Heart left ventricle (tissue), 16 donors: ENCODE measurements at regions not wholly inside any gene's neighbourhood (a gene's known extent, or its start where the extent isn't known, plus 50 kb on each side); places are given as distances from the start of the nearest gene placed in this dataset.
"Not testable (repeated sequence)": the region's sequence is repeated elsewhere in the genome, so short reads cannot be mapped to it uniquely, and the experiment has no call there.

Source experiments
- ATAC-seq, 4 donors: fragments of 200-7000 bp; cut with Tn5 transposase; one replicate each; pipeline ENCODE4 v1.9.1; 2020 to 2022; ENCODE audit warnings: moderate library complexity in 4 of 4, mild to moderate bottlenecking in 3 of 4, moderate number of reproducible peaks in 1 of 4
- DNase-seq, 5 donors: peaks; one replicate each; pipeline ENCODE4 v3.0.0-alpha.2; 2020
- H3K27ac ChIP-seq, 12 donors: fragments of 200-600 bp; sonication (generic) in 4 of 12; one replicate each; pipeline versions ENCODE4 v1.5.0 to v1.8.0; 2016 to 2022; ENCODE audit warnings: mild to moderate bottlenecking in 2 of 12
- H3K27me3 ChIP-seq, 9 donors: fragments of 200-600 bp; sonication (generic) in 2 of 9; one replicate each; pipeline versions ENCODE4 v1.5.1 to v1.8.0; 2016 to 2022; ENCODE audit warnings: mild to moderate bottlenecking in 3 of 9
- H3K36me3 ChIP-seq, 9 donors: fragments of 200-600 bp; sonication (generic) in 2 of 9; one replicate each; pipeline versions ENCODE4 v1.5.0 to v1.8.0; 2018 to 2022; ENCODE audit warnings: mild to moderate bottlenecking in 2 of 9
- H3K4me1 ChIP-seq, 12 donors: fragments of 200-600 bp; sonication (generic) in 4 of 12; one replicate each; pipeline versions ENCODE4 v1.5.0 to v1.8.0; 2016 to 2022; ENCODE audit warnings: mild to moderate bottlenecking in 3 of 12
- H3K4me3 ChIP-seq, 12 donors: fragments of 200-600 bp; sonication (generic) in 4 of 12; one replicate each; pipeline versions ENCODE4 v1.5.0 to v1.8.0; 2017 to 2022; ENCODE audit warnings: mild to moderate bottlenecking in 9 of 12, moderate library complexity in 4 of 12
- H3K9me3 ChIP-seq, 12 donors: fragments of 200-600 bp; sonication (generic) in 4 of 12; one replicate each; pipeline versions ENCODE4 v1.5.0 to v1.8.0; 2016 to 2022; ENCODE audit warnings: mild to moderate bottlenecking in 1 of 12
- POLR2A ChIP-seq, 2 donors: fragments of 450-650 bp; IDR thresholded peaks; one replicate each; pipeline ENCODE4 v1.6.1; 2017; ENCODE audit warnings: antibody characterized with exemption in 2 of 2, mild to moderate bottlenecking in 2 of 2, moderate library complexity in 2 of 2
- WGBS, 4 donors: extraction: QIAGEN DNeasy Blood & Tissue Kit in 2 of 4; methylation state at CpG; one replicate each; pipeline versions ENCODE4 v1.1.5 to v1.1.7; 2013 to 2018; 5-methylcytosine and 5-hydroxymethylcytosine counted together
- intact Hi-C, 10 donors: fragments of 100-400 bp; cut with DNase I; formaldehyde crosslinking; loops; one replicate each; pipeline versions ENCODE4 v1.11.1 to v1.14.2; 2022
- TF ChIP-seq, protein P1 (sequence below), 12 donors: fragments of 200-600 bp; sonication (generic) in 4 of 12; IDR thresholded peaks; one replicate each; pipeline versions ENCODE4 v1.5.0 to v1.8.0; 2018 to 2022; ENCODE audit warnings: antibody characterized with exemption in 12 of 12, mild to moderate bottlenecking in 5 of 12
- donor health status: ischemic (EF 13 %, LVEDD 7.1; RV severe dilation, severe dysfunction).
- donor health status: healthy with polysubstance abuse.
- donor health status: DM: no; HTN: yes; CAD: no.
- donor health status: DM: no; HTN: no; CAD: no.
- donor health status: ischemic (EF 25% LVEDD 6.9; RV normal size, moderate dysfunction).
- donor health status: ischemic (EF 25% LVEDD 5.7; RV mildly dilated, moderate dysfunction).
- donor health status: healthy.
- donor health status: DM: yes; HTN: yes; CAD: no.
- donor health status: ischemic (EF 35%, LVEDD 5.7; RV mildly dilated, moderate dysfunction).
- donor health status: nonischemic (EF 11% LVEDD 7.7; RV severe dilation, severe dysfunction).
- donor health status: DM: yes; HTN: yes; CAD: no.
- donor health status: PGD.
- donor health status: ischemic (EF 29% LVEDD 5.4; RV normal size, mild dysfunction).
- donor health status: nonischemic (EF 23%, LVEDD 6.1; RV moderate dilation, normal function).

DNA sequence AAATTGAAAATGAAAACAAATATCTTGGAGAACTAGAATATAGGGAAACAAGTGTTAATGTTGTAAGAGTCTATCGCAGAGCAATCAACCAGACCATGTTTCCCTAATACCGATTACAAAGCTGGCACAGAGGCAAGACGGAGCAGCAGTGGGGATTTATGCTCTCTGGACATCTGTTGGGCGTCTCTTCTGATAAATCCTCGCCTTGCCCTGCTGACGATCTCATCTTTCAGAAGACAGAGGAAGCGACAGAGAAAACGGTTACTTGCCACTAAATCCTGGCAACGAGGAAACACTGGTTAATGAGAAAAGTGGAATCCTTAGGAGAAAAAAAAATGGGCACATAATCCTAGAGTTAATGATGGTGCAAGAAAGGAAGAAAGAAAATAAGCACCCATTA lies 218.5 kb downstream of the NPIPA8 start:
- H3K27me3 ChIP-seq, H3K4me3 ChIP-seq, DNase-seq, H3K36me3 ChIP-seq, H3K27ac ChIP-seq, H3K4me1 ChIP-seq, H3K9me3 ChIP-seq, intact Hi-C loops, ATAC-seq: not testable (repeated sequence)
- WGBS, 4 donors, result 54 to 61% (median 58%) methylated on average over 6 to 9 of the region's 9 CpGs

DNA sequence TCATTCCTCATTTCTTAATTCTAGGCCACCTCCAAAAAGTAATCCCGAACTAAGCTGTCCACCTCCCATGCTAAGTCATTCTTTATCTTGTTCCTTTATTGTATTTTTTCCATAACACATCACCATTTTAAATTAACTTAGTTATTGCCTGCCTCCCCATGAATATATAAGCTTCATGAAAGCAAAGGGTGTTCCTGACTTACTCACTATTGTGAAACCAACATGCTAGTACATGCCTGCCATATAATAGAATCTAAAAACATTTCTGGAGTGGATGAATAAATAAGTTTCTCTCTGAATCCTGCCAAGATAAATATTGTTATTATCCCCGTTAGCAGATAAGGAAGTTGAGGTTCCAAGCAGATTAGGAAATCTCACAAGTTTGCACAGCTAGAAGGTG lies 232.1 kb downstream of the NPIPA8 start:
- 95 to 100% methylated on average over 1 of the region's 2 CpGs; no CpG with 5 or more reads in 2 of the 4 donors for WGBS, 4 donors
- not testable (repeated sequence) for H3K27ac ChIP-seq

DNA sequence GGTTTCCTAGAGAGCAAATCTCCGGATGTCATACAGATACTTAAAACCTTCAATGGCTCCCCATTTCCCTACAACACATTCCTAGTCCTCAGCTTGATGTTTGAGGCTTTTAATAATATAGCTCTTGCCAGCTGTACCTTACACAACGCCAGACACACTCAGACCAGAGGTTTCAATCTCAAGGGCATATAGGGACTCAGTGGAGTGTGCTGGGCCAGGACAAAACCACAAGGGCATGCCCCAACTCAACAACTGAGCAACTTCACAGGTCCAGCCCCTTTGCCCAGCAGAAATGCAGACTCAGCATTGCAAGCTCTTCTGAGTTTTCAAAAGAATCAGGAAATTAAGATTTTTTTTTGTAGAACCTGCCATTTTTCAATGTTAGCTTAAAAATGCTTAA lies 235.5 kb downstream of the NPIPA8 start:
- ATAC-seq, H3K4me3 ChIP-seq, H3K27ac ChIP-seq, DNase-seq, H3K36me3 ChIP-seq, H3K27me3 ChIP-seq, intact Hi-C loops, H3K4me1 ChIP-seq, H3K9me3 ChIP-seq: not testable (repeated sequence)
- no CpG with 5 or more reads among the region's 2 CpGs for WGBS, 4 donors

More for the DNA sequence above, 232.1 kb downstream of the NPIPA8 start:
- ATAC-seq, H3K4me3 ChIP-seq, H3K36me3 ChIP-seq, H3K9me3 ChIP-seq, intact Hi-C loops, H3K4me1 ChIP-seq, H3K27me3 ChIP-seq, DNase-seq: not testable (repeated sequence)

DNA sequence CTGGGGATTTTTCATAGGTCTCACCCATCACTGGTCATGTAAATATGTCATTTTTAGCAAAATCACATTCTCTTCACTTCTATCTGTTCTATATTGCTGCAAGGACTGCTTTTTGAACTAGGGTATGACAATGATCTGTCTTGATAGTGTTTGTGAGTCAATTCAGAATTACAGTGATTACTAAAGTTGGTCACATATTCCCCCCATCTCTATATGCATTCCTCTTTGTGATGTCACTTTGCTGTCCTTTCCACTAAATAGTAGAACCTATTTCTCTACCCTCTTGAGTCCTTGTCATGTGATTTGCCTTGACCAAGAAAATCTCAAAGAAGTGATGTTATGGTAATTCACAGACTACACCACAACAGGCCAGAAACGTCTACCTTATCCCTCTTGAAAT lies 243.9 kb downstream of the NPIPA8 start:
- H3K27ac ChIP-seq, ATAC-seq, H3K27me3 ChIP-seq, H3K4me1 ChIP-seq, DNase-seq, H3K4me3 ChIP-seq, intact Hi-C loops, H3K9me3 ChIP-seq, H3K36me3 ChIP-seq: not testable (repeated sequence)
- 38 to 75% (median 57%) methylated on average over 1 of the region's 1 CpG for WGBS, 4 donors

DNA sequence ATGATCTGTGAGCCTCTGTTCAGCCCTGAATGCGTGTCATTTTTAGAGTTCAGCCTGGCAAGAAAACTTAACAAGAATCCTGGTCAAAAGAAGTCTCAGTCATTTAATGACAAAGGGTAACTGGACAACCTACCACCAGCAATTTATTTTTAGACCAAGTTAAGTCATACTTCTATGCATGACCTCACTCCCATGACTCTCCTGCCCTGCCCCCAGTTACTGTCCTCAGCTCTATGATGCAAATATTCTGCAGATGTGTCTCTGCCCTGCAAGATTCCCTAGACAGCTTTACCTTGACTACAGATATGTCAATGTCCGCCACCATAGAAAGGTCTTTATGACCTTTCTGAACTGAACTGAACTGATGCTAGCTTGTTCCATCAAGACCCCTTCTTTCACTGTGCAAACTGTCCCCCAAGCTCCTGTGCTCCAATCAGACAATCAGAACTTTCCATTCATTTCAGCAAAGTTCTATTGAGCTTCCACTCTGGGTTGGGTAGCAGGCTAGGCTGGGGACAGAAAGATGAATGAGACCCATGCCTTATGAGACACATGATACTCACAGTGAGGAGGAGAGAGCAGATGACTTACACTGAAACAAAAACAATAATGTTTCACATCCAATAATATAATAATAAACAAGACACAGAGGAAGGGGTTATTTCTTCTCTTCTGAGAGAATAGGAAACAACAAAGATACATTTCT lies 255.7 kb downstream of the NPIPA8 start:
- ATAC-seq, intact Hi-C loops, H3K4me3 ChIP-seq, H3K4me1 ChIP-seq, H3K27ac ChIP-seq, H3K36me3 ChIP-seq, H3K27me3 ChIP-seq, H3K9me3 ChIP-seq, DNase-seq: not testable (repeated sequence)
- 75 to 100% (median 85%) methylated on average over 1 to 2 of the region's 2 CpGs for WGBS, 4 donors

DNA sequence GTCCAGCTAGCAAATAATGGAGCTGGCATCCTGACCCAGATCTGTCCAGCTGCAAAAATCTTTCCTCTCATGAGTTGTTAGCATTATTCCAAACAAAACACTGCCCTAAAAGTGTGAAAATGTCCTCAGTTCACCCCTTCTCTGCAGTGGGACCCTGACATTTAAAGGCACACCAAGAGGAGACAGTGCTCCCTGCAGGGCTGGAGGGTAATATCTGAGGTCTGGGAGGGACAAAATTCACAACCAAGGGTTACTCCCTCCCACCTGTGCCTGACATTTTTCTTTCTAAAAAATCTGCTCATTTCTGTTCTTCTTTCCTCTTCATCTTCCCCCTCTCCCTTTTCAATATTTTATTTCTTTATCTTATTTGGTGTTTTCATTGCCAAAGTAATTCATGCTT lies 258.6 kb downstream of the NPIPA8 start:
- ATAC-seq, intact Hi-C loops, H3K27me3 ChIP-seq, H3K4me3 ChIP-seq, H3K36me3 ChIP-seq, DNase-seq, H3K9me3 ChIP-seq, H3K27ac ChIP-seq, H3K4me1 ChIP-seq: not testable (repeated sequence)

DNA sequence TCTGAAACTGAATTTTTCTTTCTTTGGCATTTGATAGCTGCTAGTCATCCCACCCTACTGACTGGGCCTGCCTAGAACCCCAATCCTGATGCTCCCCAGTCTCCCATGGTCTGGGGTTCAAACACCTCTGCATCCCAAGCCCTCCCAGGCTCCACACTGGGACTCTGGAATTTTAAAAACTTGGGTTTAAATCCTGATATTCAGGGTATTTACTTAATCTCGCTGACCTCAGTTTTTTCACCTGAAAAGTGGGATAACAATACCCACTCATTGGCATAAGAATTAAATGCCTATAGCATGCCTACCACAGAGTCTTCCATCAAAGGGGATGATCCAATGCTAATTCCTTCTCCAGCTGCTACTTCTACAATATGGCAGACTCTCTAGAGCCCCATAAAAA lies 264.4 kb downstream of the NPIPA8 start:
- H3K36me3 ChIP-seq, result no peaks in the 10 kb centered on the region
- no peak overlapping the region for H3K4me3 ChIP-seq
- no peak for DNase-seq
- no peak overlapping the region for H3K27ac ChIP-seq
- intact Hi-C loops, result no loop called here
- TF ChIP-seq, protein P1, sequence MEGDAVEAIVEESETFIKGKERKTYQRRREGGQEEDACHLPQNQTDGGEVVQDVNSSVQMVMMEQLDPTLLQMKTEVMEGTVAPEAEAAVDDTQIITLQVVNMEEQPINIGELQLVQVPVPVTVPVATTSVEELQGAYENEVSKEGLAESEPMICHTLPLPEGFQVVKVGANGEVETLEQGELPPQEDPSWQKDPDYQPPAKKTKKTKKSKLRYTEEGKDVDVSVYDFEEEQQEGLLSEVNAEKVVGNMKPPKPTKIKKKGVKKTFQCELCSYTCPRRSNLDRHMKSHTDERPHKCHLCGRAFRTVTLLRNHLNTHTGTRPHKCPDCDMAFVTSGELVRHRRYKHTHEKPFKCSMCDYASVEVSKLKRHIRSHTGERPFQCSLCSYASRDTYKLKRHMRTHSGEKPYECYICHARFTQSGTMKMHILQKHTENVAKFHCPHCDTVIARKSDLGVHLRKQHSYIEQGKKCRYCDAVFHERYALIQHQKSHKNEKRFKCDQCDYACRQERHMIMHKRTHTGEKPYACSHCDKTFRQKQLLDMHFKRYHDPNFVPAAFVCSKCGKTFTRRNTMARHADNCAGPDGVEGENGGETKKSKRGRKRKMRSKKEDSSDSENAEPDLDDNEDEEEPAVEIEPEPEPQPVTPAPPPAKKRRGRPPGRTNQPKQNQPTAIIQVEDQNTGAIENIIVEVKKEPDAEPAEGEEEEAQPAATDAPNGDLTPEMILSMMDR (IDR thresholded peaks at IDR 0.05), result no peak
- no peak for TF ChIP-seq POLR2A (IDR thresholded peaks at IDR 0.05)
- peaks cover 0 to 5% (median 0%) of the 10 kb centered on the region in 12 donors for H3K9me3 ChIP-seq
- WGBS, 4 donors, result 73 to 84% (median 82%) methylated on average over 1 of the region's 1 CpG
- ATAC-seq, result no peak
- H3K27me3 ChIP-seq, result peaks cover 0 to 5% (median 0%) of the 10 kb centered on the region in 9 donors
- no peaks in the 10 kb centered on the region for H3K4me1 ChIP-seq
